ENCODE measurements at regions not wholly inside any gene's neighbourhood (a gene's known extent, or its start where the extent isn't known, plus 50 kb on each side); places are given as distances from the start of the nearest gene placed in this dataset.
"Not testable (repeated sequence)": the region's sequence is repeated elsewhere in the genome, so short reads cannot be mapped to it uniquely, and the experiment has no call there.

- POLR2A ChIA-PET = no interaction called here
- CTCF ChIA-PET = no interaction called here
Measured at GRCh38 chr13:74251778-74252519, 117.7 kb upstream of the KLF12 start.

DNA sequence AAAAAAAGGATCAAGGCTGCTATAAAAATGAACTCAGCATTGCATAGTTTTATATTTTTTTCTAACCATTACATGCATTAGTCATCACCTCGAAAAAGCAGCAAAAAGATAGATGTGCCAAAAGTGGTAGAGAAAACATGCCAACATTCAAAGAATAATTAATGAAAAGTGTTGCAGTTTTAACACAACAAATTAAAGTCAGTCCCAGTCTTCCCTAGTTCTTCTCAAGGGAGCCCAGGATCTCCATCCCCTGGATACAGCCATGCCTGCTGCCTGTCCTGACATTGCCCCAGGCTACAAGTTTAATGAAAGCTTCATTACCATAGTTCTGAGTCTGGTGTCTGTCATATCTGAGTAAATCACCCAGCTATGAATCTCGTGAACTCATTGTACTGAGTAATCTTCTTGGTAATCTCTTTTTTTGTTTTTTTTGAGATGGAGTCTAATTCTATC, 116.6 kb upstream of the KLF12 start:
- CTCF ChIA-PET = interaction anchor here (1.3 kb wide), 1 partner anchor 16 kb away, joined by 3 read pairs; no protein-coding TSS in a partner anchor
- POLR2A ChIA-PET = interaction anchor here (0.6 to 1.1 kb wide), 3 partner anchors 36 to 336 kb away, joined by 3 to 4 read pairs (median 3); no protein-coding TSS in a partner anchor

- POLR2A ChIA-PET = interaction anchor here (1.4 kb wide), 1 partner anchor 115 kb away, joined by 3 read pairs; no protein-coding TSS in a partner anchor
- CTCF ChIA-PET = interaction anchor here (1.9 kb wide), 1 partner anchor 39 kb away, joined by 7 read pairs; no protein-coding TSS in a partner anchor
Measured at GRCh38 chr13:74248477-74248876, 114.3 kb upstream of the KLF12 start.

- CTCF ChIA-PET = no interaction called here
- POLR2A ChIA-PET = no interaction called here
Measured at GRCh38 chr13:74246487-74246886, 112.3 kb upstream of the KLF12 start.

DNA sequence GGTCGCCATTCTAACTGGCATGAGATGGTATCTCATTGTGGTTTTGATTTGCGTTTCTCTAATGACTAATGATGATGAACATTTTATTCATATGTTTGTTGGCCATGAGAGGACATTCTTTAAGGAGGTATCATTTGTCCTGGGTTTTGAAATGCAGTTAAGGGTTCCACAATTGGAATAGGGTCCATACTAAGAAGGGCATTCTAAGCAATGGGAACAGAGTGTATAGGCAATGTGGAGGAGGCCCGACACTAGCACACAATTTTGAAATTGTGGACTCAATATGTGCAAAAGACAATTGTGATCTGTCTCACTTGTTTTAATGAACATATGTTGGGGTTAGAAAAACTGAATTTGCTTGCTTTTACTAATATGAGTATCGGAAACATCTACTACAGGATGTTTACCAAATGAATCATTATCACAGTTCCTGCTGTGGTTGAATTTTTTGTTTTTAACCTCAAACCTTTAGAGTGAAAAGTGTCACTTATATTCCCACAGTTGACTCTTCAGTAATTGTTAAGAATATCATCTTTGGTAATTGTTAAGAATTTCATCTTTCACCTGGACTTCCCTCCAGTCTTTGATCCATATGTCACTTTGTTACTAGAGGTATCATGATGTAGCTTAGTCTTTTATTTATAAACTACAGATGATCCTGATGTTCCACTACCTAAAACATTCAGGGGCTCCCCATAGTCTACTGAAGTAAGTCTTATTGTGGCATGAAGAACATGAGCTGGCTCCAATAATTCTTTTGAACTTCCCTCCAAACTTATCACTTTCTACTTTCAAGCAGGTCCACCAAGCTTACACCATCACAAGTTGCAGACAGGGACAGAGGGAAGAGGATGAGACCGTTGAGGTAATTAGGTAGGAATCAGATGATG, 109.7 kb upstream of the KLF12 start:
- POLR2A ChIA-PET = no interaction called here
- CTCF ChIA-PET = no interaction called here

DNA sequence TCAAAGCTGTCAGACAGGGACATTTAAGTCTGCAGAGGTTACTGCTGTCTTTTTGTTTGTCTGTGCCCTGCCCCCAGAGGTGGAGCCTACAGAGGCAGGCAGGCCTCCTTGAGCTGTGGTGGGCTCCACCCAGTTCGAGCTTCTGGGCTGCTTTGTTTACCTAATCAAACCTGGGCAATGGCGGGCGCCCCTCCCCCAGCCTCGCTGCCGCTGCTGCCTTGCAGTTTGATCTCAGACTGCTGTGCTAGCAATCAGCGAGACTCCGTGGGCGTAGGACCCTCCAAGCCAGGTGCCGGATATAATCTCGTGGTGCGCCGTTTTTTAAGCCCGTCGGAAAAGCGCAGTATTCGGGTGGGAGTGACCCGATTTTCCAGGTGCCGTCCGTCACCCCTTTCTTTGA, 107.1 kb upstream of the KLF12 start:
- POLR2A ChIA-PET, CTCF ChIA-PET: not testable (repeated sequence)

GRCh38 chr13:74230984-74231501, 96.8 kb upstream of the KLF12 start:
- CTCF ChIA-PET = no interaction called here
- POLR2A ChIA-PET = no interaction called here

- ChIA-PET CTCF (no interaction called here), POLR2A (no interaction called here)
Measured at GRCh38 chr13:74229242-74229641, 95.0 kb upstream of the KLF12 start.

GRCh38 chr13:74227476-74228158, 93.4 kb upstream of the KLF12 start:
- ChIA-PET CTCF (no interaction called here), POLR2A (no interaction called here)

DNA sequence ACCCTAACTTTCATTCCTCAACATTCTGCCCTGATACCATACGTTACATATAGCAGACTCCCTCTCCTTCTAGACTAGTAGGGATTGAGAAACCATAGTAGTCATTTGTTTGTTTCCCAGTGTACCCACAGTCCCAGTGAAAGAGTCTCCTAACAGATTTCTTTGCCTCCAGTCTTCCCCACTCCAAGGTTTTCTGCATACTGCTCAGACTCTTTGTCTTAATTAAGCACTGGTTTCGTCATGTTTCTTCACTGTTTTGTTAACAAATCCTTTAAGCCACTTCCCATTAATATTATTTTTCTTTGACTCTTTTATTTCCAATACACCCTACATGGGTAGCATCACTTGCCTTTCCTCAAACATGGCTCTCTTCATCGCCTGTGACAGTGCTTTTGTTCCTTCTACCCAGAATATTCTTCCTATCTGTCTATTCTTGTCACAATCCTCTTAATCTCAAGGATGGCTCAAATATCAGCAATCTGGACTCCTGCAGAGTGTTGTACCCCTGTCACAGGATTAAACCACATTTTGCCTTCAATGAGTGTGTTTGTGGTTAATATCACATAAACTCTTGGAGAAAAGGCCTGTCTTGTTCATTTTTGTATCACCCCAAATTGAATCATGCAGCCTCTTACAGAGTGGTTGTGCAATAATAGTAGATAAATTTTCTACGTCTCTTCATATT, 92.7 kb upstream of the KLF12 start:
- ChIA-PET CTCF (no interaction called here), POLR2A (no interaction called here)

- POLR2A ChIA-PET = no interaction called here
- CTCF ChIA-PET = no interaction called here
Measured at GRCh38 chr13:74221752-74222151, 87.5 kb upstream of the KLF12 start.

DNA sequence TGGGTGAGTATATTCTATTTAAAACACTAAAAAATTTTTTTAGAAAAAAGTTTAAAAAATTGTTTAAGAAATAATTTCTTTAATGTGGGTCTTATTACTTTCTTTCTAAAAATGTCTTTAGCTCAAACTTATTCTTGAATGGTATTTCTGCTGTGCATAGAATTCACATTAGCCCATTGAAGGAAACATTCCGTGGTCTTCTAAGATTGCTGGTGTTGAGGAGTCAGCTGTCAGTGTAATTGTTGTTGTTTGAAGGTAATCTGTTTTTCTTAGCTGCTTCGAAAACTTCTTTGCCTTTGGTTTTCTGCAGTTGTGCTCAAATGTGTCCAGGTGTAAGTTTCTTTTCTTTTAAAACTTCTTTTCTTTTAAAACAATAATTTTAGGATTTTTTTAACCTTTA, 85.4 kb upstream of the KLF12 start:
- CTCF ChIA-PET = no interaction called here
- POLR2A ChIA-PET = no interaction called here

DNA sequence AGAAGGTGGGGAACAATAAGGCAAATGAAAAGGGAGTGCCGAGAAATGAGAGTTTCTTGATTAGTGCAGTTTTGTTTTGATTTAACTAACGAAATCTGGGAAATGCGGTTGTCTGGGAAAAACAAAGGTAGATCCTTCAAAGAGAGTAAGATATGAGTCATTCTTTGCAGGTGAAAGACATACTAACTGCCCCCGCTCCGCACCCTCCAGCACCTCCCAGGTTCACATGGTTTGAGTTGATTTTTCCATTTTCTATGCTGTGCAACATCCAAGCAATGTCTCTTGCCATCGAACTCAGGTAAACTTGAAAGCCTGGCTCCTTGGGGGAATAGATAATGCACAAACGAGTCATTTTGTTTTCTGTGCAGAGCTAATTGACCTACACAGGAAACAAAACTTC, 84.1 kb upstream of the KLF12 start:
- CTCF ChIA-PET = no interaction called here
- POLR2A ChIA-PET = no interaction called here

- ChIA-PET CTCF (no interaction called here), POLR2A (no interaction called here)
Measured at GRCh38 chr13:74217811-74218210, 83.6 kb upstream of the KLF12 start.

DNA sequence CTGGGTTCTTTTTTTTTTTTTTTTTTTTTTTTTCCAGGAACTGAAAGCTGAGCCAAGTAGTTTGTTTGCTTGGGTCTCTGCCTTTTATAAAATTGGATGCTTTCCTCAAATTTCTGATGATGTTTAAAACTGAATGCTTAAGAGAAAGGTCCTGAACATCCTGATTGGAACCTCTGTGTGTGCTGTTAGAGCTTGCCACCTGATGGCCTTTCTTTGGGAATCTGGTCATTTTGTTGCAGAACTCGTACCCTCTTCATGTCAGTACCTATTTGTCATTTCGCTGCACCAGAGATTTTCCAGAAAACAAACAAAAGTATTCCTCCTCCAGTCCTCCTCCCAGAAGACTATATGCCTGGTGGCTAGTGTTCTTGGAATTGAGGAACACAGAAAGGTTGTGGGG, 81.2 kb upstream of the KLF12 start:
- POLR2A ChIA-PET = no interaction called here
- CTCF ChIA-PET = no interaction called here

DNA sequence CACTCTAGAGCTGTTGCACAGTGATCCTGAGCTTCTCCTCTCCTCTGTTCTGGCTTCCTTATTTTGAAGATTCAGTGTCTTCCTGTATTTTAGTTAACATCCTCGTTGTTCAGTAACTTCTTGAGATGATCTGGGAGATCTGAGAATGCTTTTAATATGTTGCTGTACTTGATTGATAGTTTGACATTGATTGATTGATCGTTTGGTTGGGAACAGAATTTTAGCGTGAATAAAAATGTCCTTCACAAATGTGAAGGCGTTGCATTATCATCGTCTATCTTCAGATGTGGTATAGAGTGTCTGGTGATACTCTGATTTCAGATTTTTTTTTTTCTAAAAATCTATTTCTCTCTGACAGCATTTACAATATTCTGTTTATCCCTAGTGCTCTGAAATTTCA, 80.1 kb upstream of the KLF12 start:
- CTCF ChIA-PET = no interaction called here
- POLR2A ChIA-PET = no interaction called here

GRCh38 chr13:74210693-74211393, 76.6 kb upstream of the KLF12 start:
- CTCF ChIA-PET = no interaction called here
- POLR2A ChIA-PET = no interaction called here

GRCh38 chr13:74206855-74207254, 72.7 kb upstream of the KLF12 start:
- ChIA-PET POLR2A (no interaction called here), CTCF (no interaction called here)

DNA sequence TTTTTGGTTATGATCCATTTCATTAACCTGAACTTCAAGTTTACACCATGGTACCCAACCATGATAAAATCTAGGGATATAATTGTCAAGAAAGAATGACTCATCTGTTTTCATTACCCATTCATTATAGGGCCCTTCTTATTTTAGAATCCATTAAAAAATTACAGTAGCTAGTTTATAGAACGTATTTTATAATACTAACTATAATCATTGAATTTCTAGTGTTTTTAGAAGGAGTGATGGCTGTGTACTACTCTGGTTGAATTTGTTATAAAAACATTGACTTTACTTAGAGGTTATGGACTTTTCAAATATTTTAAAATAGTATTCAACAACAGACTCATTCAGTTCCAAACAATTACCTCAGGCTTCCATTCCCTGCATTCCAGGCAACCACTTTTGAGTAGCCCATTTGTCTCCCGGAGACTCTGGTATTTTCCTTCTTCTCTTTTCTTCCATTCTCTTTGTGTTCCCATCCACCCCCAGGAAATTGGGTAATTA, 71.9 kb upstream of the KLF12 start:
- ChIA-PET CTCF (no interaction called here), POLR2A (no interaction called here)

Measured in activated CD8-positive, alpha-beta memory T cell treated with anti-CD3 and anti-CD28 coated beads for 36 hours (primary cell).